GM19035 (cell line): ENCODE measurements at regions not wholly inside any gene's neighbourhood (a gene's known extent, or its start where the extent isn't known, plus 50 kb on each side); places are given as distances from the start of the nearest gene placed in this dataset.

Experiments used
- ATAC-seq: cut with Tn5 transposase; IDR thresholded peaks from one replicate; pipeline ENCODE4 v1.9.1; 2021; ENCODE audit not compliant: unreplicated experiment

- no peak for ATAC-seq
Measured at GRCh38 chr2:49262801-49263560, 108.7 kb upstream of the FSHR start.

GRCh38 chr2:49261781-49262180, 107.5 kb upstream of the FSHR start:
- ATAC-seq = no peak

GRCh38 chr2:49260979-49261538, 106.7 kb upstream of the FSHR start:
- no peak for ATAC-seq

- ATAC-seq = no peak
Measured at GRCh38 chr2:49259926-49260325, 105.6 kb upstream of the FSHR start.

- no peak for ATAC-seq
Measured at GRCh38 chr2:49255409-49255971, 101.2 kb upstream of the FSHR start.

GRCh38 chr2:49254401-49254800, 100.1 kb upstream of the FSHR start:
- no peak for ATAC-seq

- no peak for ATAC-seq
Measured at GRCh38 chr2:49251766-49252165, 97.5 kb upstream of the FSHR start.

- no peak for ATAC-seq
Measured at GRCh38 chr2:49251251-49251650, 96.9 kb upstream of the FSHR start.

GRCh38 chr2:49248506-49248905, 94.2 kb upstream of the FSHR start:
- ATAC-seq = no peak

- no peak for ATAC-seq
Measured at GRCh38 chr2:49241991-49242390, 87.7 kb upstream of the FSHR start.

GRCh38 chr2:49241501-49241900, 87.2 kb upstream of the FSHR start:
- ATAC-seq = no peak

GRCh38 chr2:49240608-49241007, 86.3 kb upstream of the FSHR start:
- ATAC-seq = no peak

GRCh38 chr2:49238604-49238960, 84.3 kb upstream of the FSHR start:
- ATAC-seq = no peak

- no peak for ATAC-seq
Measured at GRCh38 chr2:49237867-49238603, 83.7 kb upstream of the FSHR start.

- no peak for ATAC-seq
Measured at GRCh38 chr2:49236316-49236715, 82.0 kb upstream of the FSHR start.

- ATAC-seq = no peak
Measured at GRCh38 chr2:49226360-49226759, 72.0 kb upstream of the FSHR start.

- ATAC-seq = no peak
Measured at GRCh38 chr2:49225126-49225525, 70.8 kb upstream of the FSHR start.

GRCh38 chr2:49224426-49225010, 70.2 kb upstream of the FSHR start:
- ATAC-seq = no peak

- ATAC-seq = no peak
Measured at GRCh38 chr2:49222975-49223528, 68.7 kb upstream of the FSHR start.

- no peak for ATAC-seq
Measured at GRCh38 chr2:49219741-49220140, 65.4 kb upstream of the FSHR start.

- no peak for ATAC-seq
Measured at GRCh38 chr2:49210191-49210590, 55.9 kb upstream of the FSHR start.
